ENCODE measurements at regions not wholly inside any gene's neighbourhood (a gene's known extent, or its start where the extent isn't known, plus 50 kb on each side); places are given as distances from the start of the nearest gene placed in this dataset.

DNA sequence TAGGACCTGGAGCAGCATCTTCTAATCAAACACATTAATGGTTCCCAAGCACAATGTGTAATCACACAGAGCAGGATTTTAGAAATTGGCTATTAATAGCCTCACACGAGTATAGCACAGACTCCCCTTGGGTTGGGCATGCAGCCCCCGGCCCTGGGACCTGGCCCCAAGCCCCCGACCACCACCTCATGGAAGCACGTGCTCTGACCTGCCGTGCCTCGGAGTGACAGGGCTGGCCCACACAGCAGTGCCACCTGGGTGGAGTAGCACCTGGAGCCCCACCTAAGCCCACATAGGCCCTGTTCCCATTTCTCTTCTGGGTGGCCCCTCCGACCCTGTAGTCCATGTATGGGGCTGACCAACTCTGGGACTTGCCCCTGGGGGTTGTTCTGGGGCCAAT, 171.8 kb downstream of the TTLL2 start:
- TF ChIP-seq, protein P1, sequence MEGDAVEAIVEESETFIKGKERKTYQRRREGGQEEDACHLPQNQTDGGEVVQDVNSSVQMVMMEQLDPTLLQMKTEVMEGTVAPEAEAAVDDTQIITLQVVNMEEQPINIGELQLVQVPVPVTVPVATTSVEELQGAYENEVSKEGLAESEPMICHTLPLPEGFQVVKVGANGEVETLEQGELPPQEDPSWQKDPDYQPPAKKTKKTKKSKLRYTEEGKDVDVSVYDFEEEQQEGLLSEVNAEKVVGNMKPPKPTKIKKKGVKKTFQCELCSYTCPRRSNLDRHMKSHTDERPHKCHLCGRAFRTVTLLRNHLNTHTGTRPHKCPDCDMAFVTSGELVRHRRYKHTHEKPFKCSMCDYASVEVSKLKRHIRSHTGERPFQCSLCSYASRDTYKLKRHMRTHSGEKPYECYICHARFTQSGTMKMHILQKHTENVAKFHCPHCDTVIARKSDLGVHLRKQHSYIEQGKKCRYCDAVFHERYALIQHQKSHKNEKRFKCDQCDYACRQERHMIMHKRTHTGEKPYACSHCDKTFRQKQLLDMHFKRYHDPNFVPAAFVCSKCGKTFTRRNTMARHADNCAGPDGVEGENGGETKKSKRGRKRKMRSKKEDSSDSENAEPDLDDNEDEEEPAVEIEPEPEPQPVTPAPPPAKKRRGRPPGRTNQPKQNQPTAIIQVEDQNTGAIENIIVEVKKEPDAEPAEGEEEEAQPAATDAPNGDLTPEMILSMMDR (IDR thresholded peaks at IDR 0.05) = no peak
- TF ChIP-seq CHD2 (IDR thresholded peaks at IDR 0.05; ENCODE audit: low read length, partially characterized antibody) = no peak
- no peak for TF ChIP-seq MXI1 (IDR thresholded peaks at IDR 0.05; ENCODE audit: low read depth, low read length)
- TF ChIP-seq, protein P2, sequence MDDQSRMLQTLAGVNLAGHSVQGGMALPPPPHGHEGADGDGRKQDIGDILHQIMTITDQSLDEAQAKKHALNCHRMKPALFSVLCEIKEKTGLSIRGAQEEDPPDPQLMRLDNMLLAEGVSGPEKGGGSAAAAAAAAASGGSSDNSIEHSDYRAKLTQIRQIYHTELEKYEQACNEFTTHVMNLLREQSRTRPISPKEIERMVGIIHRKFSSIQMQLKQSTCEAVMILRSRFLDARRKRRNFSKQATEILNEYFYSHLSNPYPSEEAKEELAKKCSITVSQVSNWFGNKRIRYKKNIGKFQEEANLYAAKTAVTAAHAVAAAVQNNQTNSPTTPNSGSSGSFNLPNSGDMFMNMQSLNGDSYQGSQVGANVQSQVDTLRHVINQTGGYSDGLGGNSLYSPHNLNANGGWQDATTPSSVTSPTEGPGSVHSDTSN (IDR thresholded peaks at IDR 0.05) = no peak
- no peak for TF ChIP-seq ELF1 (IDR thresholded peaks at IDR 0.05)
- TF ChIP-seq POLR2AphosphoS5 (IDR thresholded peaks at IDR 0.05; ENCODE audit: low read depth, low read length) = no peak
- TF ChIP-seq SMC3 (IDR thresholded peaks at IDR 0.05; ENCODE audit: low read depth, low read length) = no peak
- no peak for TF ChIP-seq FOXM1 (IDR thresholded peaks at IDR 0.05; ENCODE audit: low read depth)
- no peak for TF ChIP-seq RFX5 (IDR thresholded peaks at IDR 0.05; ENCODE audit: low read length)
- TF ChIP-seq GATA2 (CRISPR knock-in tag; IDR thresholded peaks at IDR 0.05) = no peak
- TF ChIP-seq TAF1 (IDR thresholded peaks at IDR 0.05; ENCODE audit: borderline replicate concordance, low read depth, low read length) = no peak

Data from SK-N-SH (cell line).